ENCODE measurements at regions not wholly inside any gene's neighbourhood (a gene's known extent, or its start where the extent isn't known, plus 50 kb on each side); places are given as distances from the start of the nearest gene placed in this dataset.

- no peak for DNase-seq
Measured at GRCh38 chr6:95142661-95143335, 434.5 kb upstream of the MANEA start.

- DNase-seq: no peak
Measured at GRCh38 chr6:95143408-95144180, 433.7 kb upstream of the MANEA start.

GRCh38 chr6:95145457-95145856, 431.9 kb upstream of the MANEA start:
- DNase-seq: no peak

GRCh38 chr6:95159557-95159956, 417.8 kb upstream of the MANEA start:
- no peak for DNase-seq

GRCh38 chr6:95169775-95170174, 407.6 kb upstream of the MANEA start:
- DNase-seq: no peak

- DNase-seq: no peak
Measured at GRCh38 chr6:95175927-95176675, 401.2 kb upstream of the MANEA start.

GRCh38 chr6:95185874-95186273, 391.5 kb upstream of the MANEA start:
- DNase-seq: no peak

- DNase-seq: no peak
Measured at GRCh38 chr6:95186710-95187109, 390.6 kb upstream of the MANEA start.

GRCh38 chr6:95197590-95197989, 379.7 kb upstream of the MANEA start:
- no peak for DNase-seq

- no peak for DNase-seq
Measured at GRCh38 chr6:95203153-95203754, 374.1 kb upstream of the MANEA start.

GRCh38 chr6:95204178-95204577, 373.2 kb upstream of the MANEA start:
- DNase-seq: no peak

- no peak for DNase-seq
Measured at GRCh38 chr6:95208621-95209020, 368.7 kb upstream of the MANEA start.

GRCh38 chr6:95209074-95209473, 368.3 kb upstream of the MANEA start:
- no peak for DNase-seq

- no peak for DNase-seq
Measured at GRCh38 chr6:95216555-95216954, 360.8 kb upstream of the MANEA start.

GRCh38 chr6:95227351-95227750, 350.0 kb upstream of the MANEA start:
- no peak for DNase-seq

- no peak for DNase-seq
Measured at GRCh38 chr6:95228636-95229035, 348.7 kb upstream of the MANEA start.

GRCh38 chr6:95230071-95230740, 347.1 kb upstream of the MANEA start:
- DNase-seq: no peak

GRCh38 chr6:95231416-95231815, 345.9 kb upstream of the MANEA start:
- DNase-seq: no peak

GRCh38 chr6:95232446-95232845, 344.9 kb upstream of the MANEA start:
- no peak for DNase-seq

GRCh38 chr6:95233879-95234278, 343.5 kb upstream of the MANEA start:
- no peak for DNase-seq

- no peak for DNase-seq
Measured at GRCh38 chr6:95240514-95240913, 336.8 kb upstream of the MANEA start.

- DNase-seq: no peak
Measured at GRCh38 chr6:95242560-95242959, 334.8 kb upstream of the MANEA start.

- no peak for DNase-seq
Measured at GRCh38 chr6:95243053-95243452, 334.3 kb upstream of the MANEA start.

Measured in activated naive CD4-positive, alpha-beta T cell treated with anti-CD3 and anti-CD28 coated beads, Interleukin-2, amount 50 U/mL, for 16 hours (primary cell).